ENCODE measurements at regions not wholly inside any gene's neighbourhood (a gene's known extent, or its start where the extent isn't known, plus 50 kb on each side); places are given as distances from the start of the nearest gene placed in this dataset.

- Mint-ChIP-seq H3K9me3 (ENCODE audit: unreplicated experiment) (peaks cover 36% of the 10 kb centered on the region), H3K4me3 (ENCODE audit: unreplicated experiment) (no peak overlapping the region), H3K27ac (ENCODE audit: low read depth, unreplicated experiment) (no peak overlapping the region), H3K36me3 (ENCODE audit: insufficient read depth, unreplicated experiment) (peaks cover 1% of the 10 kb centered on the region), H3K27me3 (ENCODE audit: insufficient read depth, unreplicated experiment) (no peaks in the 10 kb centered on the region), H3K4me1 (ENCODE audit: insufficient read depth, unreplicated experiment) (no peaks in the 10 kb centered on the region)
- POLR2A ChIA-PET, result no interaction called here
- CTCF ChIA-PET, result interaction anchor here (0.6 to 1.5 kb wide), 5 partner anchors 12 to 1217 kb away, joined by 3 to 6 read pairs (median 3); no protein-coding TSS in a partner anchor
- peak; percentile 48 for DNase-seq (ENCODE audit: unreplicated experiment)
- peak; percentile 50 for TF ChIP-seq CTCF (IDR thresholded peaks at IDR 0.05; ENCODE audit: unreplicated experiment)
- intact Hi-C loops (cut with micrococcal nuclease), result loop anchor here (10.0 kb wide), 1 partner anchor 745 kb away; no protein-coding TSS in a partner anchor
- BruUV-seq (replicated peaks), result no TSS peak
Observed at GRCh38 chr19:28710278-28710677, 502.7 kb downstream of the UQCRFS1 start.

GRCh38 chr19:28706693-28707092, 506.3 kb downstream of the UQCRFS1 start:
- no peak for DNase-seq (ENCODE audit: unreplicated experiment)
- no peak for TF ChIP-seq CTCF (IDR thresholded peaks at IDR 0.05; ENCODE audit: unreplicated experiment)
- H3K4me1 Mint-ChIP-seq (ENCODE audit: insufficient read depth, unreplicated experiment), result no peaks in the 10 kb centered on the region
- ChIA-PET CTCF (interaction anchor here (0.7 kb wide), 1 partner anchor 702 kb away, joined by 3 read pairs; no protein-coding TSS in a partner anchor), POLR2A (no interaction called here)
- intact Hi-C loops (cut with micrococcal nuclease), result no loop called here
- no peaks in the 10 kb centered on the region for H3K27me3 Mint-ChIP-seq (ENCODE audit: insufficient read depth, unreplicated experiment)
- no peaks in the 10 kb centered on the region for H3K36me3 Mint-ChIP-seq (ENCODE audit: insufficient read depth, unreplicated experiment)
- no peak overlapping the region for H3K4me3 Mint-ChIP-seq (ENCODE audit: unreplicated experiment)
- no peak overlapping the region for H3K27ac Mint-ChIP-seq (ENCODE audit: low read depth, unreplicated experiment)
- H3K9me3 Mint-ChIP-seq (ENCODE audit: unreplicated experiment), result peaks cover 28% of the 10 kb centered on the region
- no TSS peak for BruUV-seq (replicated peaks)

- TF ChIP-seq CTCF (IDR thresholded peaks at IDR 0.05; ENCODE audit: unreplicated experiment), result no peak
- Mint-ChIP-seq H3K27ac (ENCODE audit: low read depth, unreplicated experiment) (no peak overlapping the region), H3K4me1 (ENCODE audit: insufficient read depth, unreplicated experiment) (no peaks in the 10 kb centered on the region), H3K27me3 (ENCODE audit: insufficient read depth, unreplicated experiment) (no peaks in the 10 kb centered on the region), H3K4me3 (ENCODE audit: unreplicated experiment) (no peak overlapping the region), H3K9me3 (ENCODE audit: unreplicated experiment) (peaks cover 25% of the 10 kb centered on the region), H3K36me3 (ENCODE audit: insufficient read depth, unreplicated experiment) (no peaks in the 10 kb centered on the region)
- ChIA-PET POLR2A (no interaction called here), CTCF (interaction anchor here (0.6 kb wide), 1 partner anchor 729 kb away, joined by 3 read pairs; no protein-coding TSS in a partner anchor)
- intact Hi-C loops (cut with micrococcal nuclease), result no loop called here
- DNase-seq (ENCODE audit: unreplicated experiment), result no peak
- BruUV-seq (replicated peaks), result no TSS peak
Observed at GRCh38 chr19:28705008-28705407, 507.9 kb downstream of the UQCRFS1 start.

- no peak for TF ChIP-seq CTCF (IDR thresholded peaks at IDR 0.05; ENCODE audit: unreplicated experiment)
- intact Hi-C loops (cut with micrococcal nuclease), result no loop called here
- no peaks in the 10 kb centered on the region for H3K36me3 Mint-ChIP-seq (ENCODE audit: insufficient read depth, unreplicated experiment)
- H3K27me3 Mint-ChIP-seq (ENCODE audit: insufficient read depth, unreplicated experiment), result no peaks in the 10 kb centered on the region
- H3K27ac Mint-ChIP-seq (ENCODE audit: low read depth, unreplicated experiment), result no peak overlapping the region
- ChIA-PET POLR2A (no interaction called here), CTCF (no interaction called here)
- peaks cover 25% of the 10 kb centered on the region for H3K9me3 Mint-ChIP-seq (ENCODE audit: unreplicated experiment)
- no TSS peak for BruUV-seq (replicated peaks)
- no peaks in the 10 kb centered on the region for H3K4me1 Mint-ChIP-seq (ENCODE audit: insufficient read depth, unreplicated experiment)
- no peak for DNase-seq (ENCODE audit: unreplicated experiment)
- no peak overlapping the region for H3K4me3 Mint-ChIP-seq (ENCODE audit: unreplicated experiment)
Observed at GRCh38 chr19:28703400-28703956, 509.5 kb downstream of the UQCRFS1 start.
